ENCODE measurements at regions not wholly inside any gene's neighbourhood (a gene's known extent, or its start where the extent isn't known, plus 50 kb on each side); places are given as distances from the start of the nearest gene placed in this dataset.

- CTCF ChIA-PET: no interaction called here
- DNase-seq (no peak), ATAC-seq (ENCODE audit: low read depth) (no peak)
- TF ChIP-seq, protein P1, sequence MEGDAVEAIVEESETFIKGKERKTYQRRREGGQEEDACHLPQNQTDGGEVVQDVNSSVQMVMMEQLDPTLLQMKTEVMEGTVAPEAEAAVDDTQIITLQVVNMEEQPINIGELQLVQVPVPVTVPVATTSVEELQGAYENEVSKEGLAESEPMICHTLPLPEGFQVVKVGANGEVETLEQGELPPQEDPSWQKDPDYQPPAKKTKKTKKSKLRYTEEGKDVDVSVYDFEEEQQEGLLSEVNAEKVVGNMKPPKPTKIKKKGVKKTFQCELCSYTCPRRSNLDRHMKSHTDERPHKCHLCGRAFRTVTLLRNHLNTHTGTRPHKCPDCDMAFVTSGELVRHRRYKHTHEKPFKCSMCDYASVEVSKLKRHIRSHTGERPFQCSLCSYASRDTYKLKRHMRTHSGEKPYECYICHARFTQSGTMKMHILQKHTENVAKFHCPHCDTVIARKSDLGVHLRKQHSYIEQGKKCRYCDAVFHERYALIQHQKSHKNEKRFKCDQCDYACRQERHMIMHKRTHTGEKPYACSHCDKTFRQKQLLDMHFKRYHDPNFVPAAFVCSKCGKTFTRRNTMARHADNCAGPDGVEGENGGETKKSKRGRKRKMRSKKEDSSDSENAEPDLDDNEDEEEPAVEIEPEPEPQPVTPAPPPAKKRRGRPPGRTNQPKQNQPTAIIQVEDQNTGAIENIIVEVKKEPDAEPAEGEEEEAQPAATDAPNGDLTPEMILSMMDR (IDR thresholded peaks at IDR 0.05): no peak
- Mint-ChIP-seq H3K9me3 (peaks cover under 1% of the 10 kb centered on the region), H3K36me3 (ENCODE audit: low read depth) (no peaks in the 10 kb centered on the region), H3K4me1 (no peaks in the 10 kb centered on the region), H3K27me3 (no peaks in the 10 kb centered on the region), H3K27ac (no peak overlapping the region), H3K4me3 (no peak overlapping the region)
- intact Hi-C loops (cut with micrococcal nuclease): no loop called here
- POLR2A ChIA-PET: no interaction called here
Observed at GRCh38 chr3:154602241-154602640, 172.3 kb upstream of the GPR149 start.

DNA sequence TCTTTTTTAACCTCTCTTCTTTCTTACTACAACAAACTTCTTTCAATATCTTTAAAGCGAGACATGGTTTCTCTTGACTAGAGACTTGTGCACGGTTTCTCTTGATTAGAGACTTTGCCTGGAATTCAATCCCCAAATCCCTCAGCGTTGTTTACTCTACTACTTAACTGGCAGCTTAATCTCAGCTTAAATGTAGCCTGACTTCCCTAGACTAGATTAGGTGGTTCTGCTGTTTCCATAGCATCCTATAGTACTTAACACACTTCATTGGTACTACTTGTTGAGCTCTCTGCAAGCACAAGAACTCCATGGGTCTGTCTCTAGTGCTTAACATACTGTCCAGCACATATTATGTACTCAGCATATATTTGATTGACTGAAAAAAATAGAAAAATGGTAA lies 168.2 kb upstream of the GPR149 start:
- no peak for DNase-seq
- CTCF ChIA-PET: no interaction called here
- H3K4me3 Mint-ChIP-seq: no peak overlapping the region
- POLR2A ChIA-PET: no interaction called here
- TF ChIP-seq, protein P1 (IDR thresholded peaks at IDR 0.05): no peak
- ATAC-seq (ENCODE audit: low read depth): no peak
- no peaks in the 10 kb centered on the region for H3K36me3 Mint-ChIP-seq (ENCODE audit: low read depth)
- H3K4me1 Mint-ChIP-seq: no peaks in the 10 kb centered on the region
- no peaks in the 10 kb centered on the region for H3K27me3 Mint-ChIP-seq
- H3K27ac Mint-ChIP-seq: no peak overlapping the region
- peaks cover 3% of the 10 kb centered on the region for H3K9me3 Mint-ChIP-seq
- intact Hi-C loops (cut with micrococcal nuclease): no loop called here

DNA sequence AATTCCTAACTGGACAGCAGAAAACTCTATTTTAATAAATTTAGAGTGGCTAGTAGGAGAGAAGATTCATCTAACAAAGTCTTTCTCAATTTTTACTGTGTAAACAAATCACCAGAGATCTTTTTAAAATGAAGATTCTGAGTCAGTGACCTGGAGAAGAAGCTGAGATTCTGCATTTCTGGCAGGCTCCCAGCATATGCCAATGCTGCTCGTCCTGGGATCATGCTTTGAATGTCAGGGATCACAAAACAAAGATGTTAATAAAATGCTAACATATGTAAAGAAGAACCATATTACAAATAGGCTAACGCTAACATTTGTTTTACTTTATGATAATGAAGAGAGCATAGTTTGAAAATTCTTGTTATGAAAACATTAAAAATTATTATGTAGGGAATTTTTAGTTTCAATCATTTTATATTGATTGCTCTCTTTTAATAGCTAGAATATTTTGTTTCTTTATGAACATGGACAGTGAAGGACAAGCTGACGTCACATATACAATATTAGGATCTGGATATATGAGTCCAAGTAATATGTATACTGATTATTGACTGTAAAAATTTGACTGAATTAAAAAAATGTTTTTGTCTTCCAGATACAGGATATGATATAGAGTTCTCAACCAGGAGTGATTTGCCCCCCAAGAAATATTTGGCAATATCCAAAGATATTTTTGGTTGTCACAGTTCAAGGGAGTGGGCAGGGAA lies 160.8 kb upstream of the GPR149 start:
- no peak overlapping the region for H3K4me3 Mint-ChIP-seq
- CTCF ChIA-PET: no interaction called here
- H3K9me3 Mint-ChIP-seq: no peaks in the 10 kb centered on the region
- POLR2A ChIA-PET: no interaction called here
- H3K27me3 Mint-ChIP-seq: no peaks in the 10 kb centered on the region
- TF ChIP-seq, protein P1 (IDR thresholded peaks at IDR 0.05): no peak
- no peaks in the 10 kb centered on the region for H3K4me1 Mint-ChIP-seq
- DNase-seq (no peak), ATAC-seq (ENCODE audit: low read depth) (no peak)
- no peaks in the 10 kb centered on the region for H3K36me3 Mint-ChIP-seq (ENCODE audit: low read depth)
- H3K27ac Mint-ChIP-seq: no peak overlapping the region
- intact Hi-C loops (cut with micrococcal nuclease): no loop called here

- ChIA-PET POLR2A (no interaction called here), CTCF (no interaction called here)
- DNase-seq (no peak), ATAC-seq (ENCODE audit: low read depth) (no peak)
- TF ChIP-seq, protein P1 (IDR thresholded peaks at IDR 0.05): no peak
- Mint-ChIP-seq H3K4me3 (no peak overlapping the region), H3K36me3 (ENCODE audit: low read depth) (no peaks in the 10 kb centered on the region), H3K27ac (no peak overlapping the region), H3K4me1 (no peaks in the 10 kb centered on the region), H3K9me3 (no peaks in the 10 kb centered on the region), H3K27me3 (no peaks in the 10 kb centered on the region)
- intact Hi-C loops (cut with micrococcal nuclease): no loop called here
Observed at GRCh38 chr3:154588831-154589230, 158.8 kb upstream of the GPR149 start.

DNA sequence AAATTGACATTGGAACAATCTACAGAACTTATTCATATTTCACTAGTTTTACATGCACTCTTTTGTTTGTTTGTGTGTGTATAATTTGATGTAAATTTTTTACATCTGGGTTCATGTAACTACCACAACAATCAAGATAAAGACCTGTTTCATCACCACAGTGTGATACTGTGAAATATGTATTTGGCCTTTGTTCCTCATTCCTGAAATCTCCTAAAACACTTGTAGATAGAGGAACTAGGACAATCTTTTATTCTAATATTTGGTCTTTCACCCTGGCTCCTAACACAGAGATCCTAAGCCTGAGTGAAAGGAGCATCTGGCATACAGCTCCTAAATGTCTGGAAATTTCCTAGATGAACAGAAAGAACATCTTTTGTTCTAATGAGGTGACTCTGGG lies 155.0 kb upstream of the GPR149 start:
- H3K36me3 Mint-ChIP-seq (ENCODE audit: low read depth): no peaks in the 10 kb centered on the region
- H3K4me3 Mint-ChIP-seq: no peak overlapping the region
- POLR2A ChIA-PET: no interaction called here
- no peak for DNase-seq
- H3K27me3 Mint-ChIP-seq: no peaks in the 10 kb centered on the region
- ATAC-seq (ENCODE audit: low read depth): no peak
- CTCF ChIA-PET: no interaction called here
- no peaks in the 10 kb centered on the region for H3K9me3 Mint-ChIP-seq
- TF ChIP-seq, protein P1 (IDR thresholded peaks at IDR 0.05): no peak
- no peak overlapping the region for H3K27ac Mint-ChIP-seq
- H3K4me1 Mint-ChIP-seq: no peaks in the 10 kb centered on the region
- intact Hi-C loops (cut with micrococcal nuclease): no loop called here

Measured in activated B cell treated with CpG ODN at 0.5 μM for 24 hours (primary cell).